Naive thymus-derived CD8-positive, alpha-beta T cell (primary cell): ENCODE measurements at regions not wholly inside any gene's neighbourhood (a gene's known extent, or its start where the extent isn't known, plus 50 kb on each side); places are given as distances from the start of the nearest gene placed in this dataset.

Experiments used
- ATAC-seq, 2 donors: fragments of 150-1000 bp; cut with Tn5 transposase in 1 of 2; sonication (Bioruptor Pico), chemical (Tn5 transposase) in 1 of 2; 1 replicate in 1 of 2; 2 replicates in 1 of 2; pipeline ENCODE4 v1.10.0; 2021; ENCODE audit warnings: mild to moderate bottlenecking in 2 of 2, moderate library complexity in 2 of 2
- POLR2A ChIA-PET: fragments of 350-600 bp; sonication (Branson Sonifier 250); formaldehyde crosslinking; loops from one replicate; lab custom pipeline; 2021; ENCODE audit warnings: antibody characterized with exemption; lab: Charles Lee
- DNase-seq, 10 donors: peaks; one replicate each; pipeline versions ENCODE4 v3.0.0 to v3.0.0-alpha.2; 2020 to 2022
- H3K27ac Mint-ChIP-seq, 10 donors: one replicate each; pipeline ENCODE4 v1.8.0; 2020 to 2022; ENCODE audit warnings: mild to moderate bottlenecking in 10 of 10, mixed read lengths in 10 of 10, moderate library complexity in 4 of 10, inconsistent platforms in 1 of 10
- H3K27me3 Mint-ChIP-seq, 5 donors: one replicate each; pipeline ENCODE4 v1.8.0; 2021 to 2022; ENCODE audit warnings: mixed read lengths in 5 of 5
- H3K36me3 Mint-ChIP-seq, 3 donors: one replicate each; pipeline ENCODE4 v1.8.0; 2020 to 2022; ENCODE audit warnings: mixed read lengths in 3 of 3, mild to moderate bottlenecking in 2 of 3, inconsistent platforms in 1 of 3
- H3K4me1 Mint-ChIP-seq, 4 donors: one replicate each; pipeline ENCODE4 v1.8.0; 2021 to 2022; ENCODE audit warnings: mixed read lengths in 4 of 4
- H3K4me3 Mint-ChIP-seq, 10 donors: one replicate each; pipeline ENCODE4 v1.8.0; 2020 to 2022; ENCODE audit warnings: mild to moderate bottlenecking in 10 of 10, mixed read lengths in 10 of 10, moderate library complexity in 6 of 10, inconsistent platforms in 1 of 10
- H3K9me3 Mint-ChIP-seq, 9 donors: one replicate each; pipeline ENCODE4 v1.8.0; 2020 to 2022; ENCODE audit warnings: mixed read lengths in 9 of 9, mild to moderate bottlenecking in 3 of 9, inconsistent platforms in 1 of 9, moderate library complexity in 1 of 9

DNA sequence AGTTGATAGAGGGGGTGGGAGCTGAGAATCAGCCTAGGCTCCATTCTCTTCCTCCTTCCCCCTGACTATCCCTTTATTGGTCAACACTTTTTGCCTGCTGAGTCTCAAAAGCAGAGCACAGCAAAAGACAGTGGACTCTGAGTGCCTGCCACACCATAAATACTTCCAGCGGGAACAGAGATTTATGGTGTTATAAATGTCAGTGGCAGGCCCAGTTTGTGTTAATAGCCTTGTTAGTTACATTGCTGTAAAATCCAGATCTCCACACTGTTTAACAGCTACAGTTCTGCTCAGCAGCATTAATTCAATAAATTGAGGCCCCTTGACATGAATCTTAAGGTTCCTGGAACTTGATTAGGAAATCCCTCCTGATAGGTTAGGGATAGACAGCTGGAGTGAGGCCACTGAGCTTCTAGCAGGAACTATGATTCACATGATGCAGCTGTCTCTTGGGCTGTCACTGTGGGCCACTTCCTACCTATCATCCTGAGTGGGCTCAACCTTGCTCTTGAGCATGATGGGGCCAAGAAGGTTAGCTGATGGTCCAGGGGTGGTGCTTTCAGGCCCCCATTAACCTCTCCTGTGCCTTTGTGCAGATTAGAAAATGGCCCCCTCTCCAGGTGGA, 295.2 kb upstream of the SRRM4 start:
- peaks cover 0 to 12% (median 6%) of the 10 kb centered on the region in 9 donors for H3K9me3 Mint-ChIP-seq
- ATAC-seq, result no peak
- DNase-seq, result no peak
- H3K4me3 Mint-ChIP-seq, result no peak overlapping the region
- peaks cover 4 to 12% (median 10%) of the 10 kb centered on the region in 5 donors for H3K27me3 Mint-ChIP-seq
- H3K36me3 Mint-ChIP-seq, result peaks cover 0 to 5% (median 0%) of the 10 kb centered on the region in 3 donors
- POLR2A ChIA-PET, result no interaction called here
- H3K27ac Mint-ChIP-seq, result no peak overlapping the region
- no peaks in the 10 kb centered on the region for H3K4me1 Mint-ChIP-seq

DNA sequence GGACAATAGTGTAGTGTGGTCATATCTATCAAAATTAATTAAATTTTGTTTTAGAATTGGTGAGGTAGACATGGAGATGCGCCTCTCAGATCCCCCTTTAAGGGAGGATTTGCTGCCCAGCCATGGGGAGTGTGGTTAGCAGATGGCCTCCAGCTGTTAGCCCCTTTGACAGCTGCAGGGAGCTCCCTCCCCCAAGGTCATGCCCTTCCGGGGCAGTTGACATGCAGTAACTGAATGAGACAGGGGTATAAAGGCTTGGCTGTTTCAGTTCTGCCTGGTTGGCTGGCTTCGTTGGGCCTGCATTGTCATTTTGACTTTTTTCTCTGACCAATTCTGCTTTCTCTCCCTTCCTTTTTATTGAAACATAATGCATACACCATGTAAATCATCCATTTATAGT, 291.5 kb upstream of the SRRM4 start:
- peaks cover 0 to under 1% (median 0%) of the 10 kb centered on the region in 3 donors for H3K36me3 Mint-ChIP-seq
- no peak overlapping the region for H3K4me3 Mint-ChIP-seq
- ATAC-seq (no peak), DNase-seq (no peak)
- H3K4me1 Mint-ChIP-seq, result no peaks in the 10 kb centered on the region
- POLR2A ChIA-PET, result no interaction called here
- no peak overlapping the region for H3K27ac Mint-ChIP-seq
- H3K9me3 Mint-ChIP-seq, result peaks cover 0 to 5% (median under 1%) of the 10 kb centered on the region in 9 donors
- H3K27me3 Mint-ChIP-seq, result peaks cover 0 to 10% (median 3%) of the 10 kb centered on the region in 5 donors

DNA sequence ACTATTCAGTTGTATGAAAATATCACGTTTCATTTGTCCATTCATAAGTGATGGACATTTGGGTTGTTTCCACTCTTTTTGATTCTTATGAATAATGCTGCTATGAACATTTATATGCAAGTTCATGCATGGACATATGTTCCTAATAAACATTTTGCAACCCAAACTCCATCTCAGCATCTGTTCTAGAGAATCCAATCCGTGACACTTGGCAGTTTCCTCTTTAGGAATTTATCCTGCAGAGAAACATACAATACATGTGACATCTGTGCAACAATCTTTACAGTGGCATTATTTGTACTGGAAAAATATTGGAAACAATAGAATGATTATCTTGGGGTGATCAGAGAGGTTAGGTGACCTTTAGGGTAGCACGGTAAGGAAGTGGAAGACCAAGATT, 290.8 kb upstream of the SRRM4 start:
- Mint-ChIP-seq H3K27ac (no peak overlapping the region), H3K36me3 (no peaks in the 10 kb centered on the region), H3K4me3 (no peak overlapping the region), H3K9me3 (peaks cover 0 to 3% (median 0%) of the 10 kb centered on the region in 9 donors), H3K27me3 (peaks cover 0 to 10% (median 3%) of the 10 kb centered on the region in 5 donors), H3K4me1 (no peaks in the 10 kb centered on the region)
- ATAC-seq, result no peak
- POLR2A ChIA-PET, result no interaction called here
- DNase-seq, result no peak

DNA sequence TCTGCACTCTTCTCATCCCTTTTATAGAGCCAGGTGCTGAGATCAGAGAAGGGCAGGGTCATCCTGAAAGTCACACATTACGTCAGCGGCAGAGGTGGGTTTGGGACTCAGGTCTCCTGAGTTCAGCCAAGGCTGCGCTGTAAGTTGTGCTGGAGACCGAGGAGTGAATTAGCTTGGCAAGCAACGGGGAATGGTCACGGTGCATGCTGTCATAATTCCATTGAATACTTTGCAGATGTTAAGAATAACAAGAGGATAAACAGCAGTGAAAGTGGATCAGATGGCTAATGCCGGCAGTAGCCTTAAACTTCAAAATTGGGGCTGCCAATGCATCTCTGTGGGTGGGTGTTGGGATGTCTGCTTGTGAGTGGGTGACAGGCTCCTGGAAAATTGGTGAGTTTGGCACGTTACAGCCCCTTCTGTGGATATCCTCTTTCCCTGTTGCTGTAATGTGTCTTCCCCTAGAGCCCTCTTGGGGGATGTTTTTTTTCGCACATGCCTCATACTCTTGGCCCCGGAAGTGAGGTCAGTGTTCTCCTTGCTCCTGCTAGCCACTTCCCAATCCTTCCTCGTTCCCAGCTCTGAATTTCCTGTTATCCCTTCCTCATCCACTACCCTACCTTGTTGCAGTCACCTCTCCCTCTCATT, 287.1 kb upstream of the SRRM4 start:
- Mint-ChIP-seq H3K4me3 (no peak overlapping the region), H3K27me3 (peaks cover 0 to 8% (median 2%) of the 10 kb centered on the region in 5 donors), H3K9me3 (peaks cover 0 to 4% (median 0%) of the 10 kb centered on the region in 9 donors), H3K27ac (no peak overlapping the region), H3K4me1 (no peaks in the 10 kb centered on the region), H3K36me3 (no peaks in the 10 kb centered on the region)
- ATAC-seq, result no peak
- POLR2A ChIA-PET, result no interaction called here
- DNase-seq, result no peak

DNA sequence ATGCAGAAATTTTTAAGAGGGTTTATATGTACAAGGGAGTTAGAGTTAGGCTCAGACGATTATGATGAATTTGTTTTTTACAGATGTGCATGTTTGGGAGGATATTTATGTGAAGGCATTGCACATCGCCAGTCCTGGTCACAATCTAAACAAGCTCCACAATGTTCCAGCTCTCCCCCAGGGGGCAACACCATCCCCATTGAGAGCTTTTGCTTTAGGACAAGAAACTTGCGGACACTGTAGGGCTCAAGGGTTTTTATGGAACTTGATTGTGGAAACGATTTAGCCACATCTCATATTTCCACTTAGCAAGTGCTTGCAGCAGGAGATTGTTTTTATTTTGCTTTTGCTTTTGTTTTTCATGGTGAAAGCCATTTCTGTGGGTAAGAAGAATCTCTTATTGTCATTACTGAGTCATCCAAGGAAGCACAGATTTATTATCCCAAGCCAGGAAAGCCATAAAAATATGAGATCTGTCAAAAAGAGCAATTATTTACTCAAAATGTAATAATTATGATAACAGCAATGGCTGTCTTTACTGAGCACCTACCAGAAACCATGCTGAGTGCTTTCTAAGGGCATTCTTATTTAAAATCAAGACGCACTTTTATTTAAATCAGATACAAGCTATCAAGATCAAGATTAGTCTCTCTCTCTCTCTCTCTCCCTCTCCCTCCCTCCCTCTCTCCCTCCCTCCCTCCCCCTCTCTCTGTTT, 276.7 kb upstream of the SRRM4 start:
- Mint-ChIP-seq H3K9me3 (peaks cover 0 to 24% (median 11%) of the 10 kb centered on the region in 9 donors), H3K27me3 (peaks cover 0 to 8% (median 1%) of the 10 kb centered on the region in 5 donors)
- ATAC-seq, result no peak

DNA sequence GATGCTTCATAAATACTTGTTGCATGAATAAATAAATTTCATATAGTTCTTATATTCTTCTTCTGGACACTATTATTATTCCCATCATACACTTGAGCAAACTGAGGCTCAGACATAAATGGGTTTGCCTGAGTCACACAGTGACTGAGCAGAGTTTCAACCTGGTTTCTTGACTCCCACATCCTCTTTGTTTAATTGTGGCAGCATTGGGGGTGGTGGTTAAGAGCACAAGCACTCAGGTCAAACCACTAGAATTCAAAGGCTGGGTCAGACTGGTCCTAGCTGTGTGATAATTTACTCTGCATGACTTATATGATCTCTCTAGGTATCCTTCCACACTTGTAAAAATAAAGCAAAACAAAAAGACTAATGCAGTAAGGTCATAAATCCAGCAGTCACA, 274.9 kb upstream of the SRRM4 start:
- ATAC-seq (no peak), DNase-seq (no peak)
- H3K9me3 Mint-ChIP-seq, result peaks cover 0 to 35% (median 9%) of the 10 kb centered on the region in 9 donors
- POLR2A ChIA-PET, result no interaction called here
- H3K4me3 Mint-ChIP-seq, result no peak overlapping the region
- H3K27ac Mint-ChIP-seq, result no peak overlapping the region
- peaks cover 0 to 12% (median 3%) of the 10 kb centered on the region in 5 donors for H3K27me3 Mint-ChIP-seq
- H3K4me1 Mint-ChIP-seq, result no peaks in the 10 kb centered on the region
- peaks cover 0 to 4% (median 0%) of the 10 kb centered on the region in 3 donors for H3K36me3 Mint-ChIP-seq

More for the DNA sequence above, 276.7 kb upstream of the SRRM4 start:
- H3K4me1 Mint-ChIP-seq, result no peaks in the 10 kb centered on the region
- no peaks in the 10 kb centered on the region for H3K36me3 Mint-ChIP-seq
- DNase-seq, result no peak
- no peak overlapping the region for H3K4me3 Mint-ChIP-seq
- POLR2A ChIA-PET, result no interaction called here
- no peak overlapping the region for H3K27ac Mint-ChIP-seq

DNA sequence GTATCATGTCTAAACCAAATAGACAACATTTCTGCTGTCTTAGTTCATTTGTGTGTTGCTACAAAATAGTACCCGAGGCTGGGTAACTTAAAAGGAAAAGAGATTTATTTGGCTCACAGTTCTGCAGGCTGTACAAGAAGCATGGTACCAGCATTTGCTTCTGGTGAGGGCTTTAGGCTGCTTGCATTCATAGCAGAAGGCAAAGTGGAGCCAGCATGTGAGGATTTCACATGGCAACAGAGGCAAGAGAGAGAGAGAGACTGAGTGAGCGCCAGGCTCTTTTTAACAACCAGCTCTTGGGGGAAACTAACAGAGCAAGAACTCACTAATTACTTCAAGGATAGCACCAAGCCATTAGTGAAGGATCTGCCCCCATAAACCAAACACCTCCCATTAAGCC, 271.4 kb upstream of the SRRM4 start:
- H3K27ac Mint-ChIP-seq, result no peak overlapping the region
- no peaks in the 10 kb centered on the region for H3K4me1 Mint-ChIP-seq
- POLR2A ChIA-PET, result no interaction called here
- H3K9me3 Mint-ChIP-seq, result peaks cover 0 to 47% (median 9%) of the 10 kb centered on the region in 9 donors
- ATAC-seq (no peak), DNase-seq (no peak)
- peaks cover 0 to 4% (median 0%) of the 10 kb centered on the region in 3 donors for H3K36me3 Mint-ChIP-seq
- no peak overlapping the region for H3K4me3 Mint-ChIP-seq
- peaks cover 0 to 12% (median 3%) of the 10 kb centered on the region in 5 donors for H3K27me3 Mint-ChIP-seq

DNA sequence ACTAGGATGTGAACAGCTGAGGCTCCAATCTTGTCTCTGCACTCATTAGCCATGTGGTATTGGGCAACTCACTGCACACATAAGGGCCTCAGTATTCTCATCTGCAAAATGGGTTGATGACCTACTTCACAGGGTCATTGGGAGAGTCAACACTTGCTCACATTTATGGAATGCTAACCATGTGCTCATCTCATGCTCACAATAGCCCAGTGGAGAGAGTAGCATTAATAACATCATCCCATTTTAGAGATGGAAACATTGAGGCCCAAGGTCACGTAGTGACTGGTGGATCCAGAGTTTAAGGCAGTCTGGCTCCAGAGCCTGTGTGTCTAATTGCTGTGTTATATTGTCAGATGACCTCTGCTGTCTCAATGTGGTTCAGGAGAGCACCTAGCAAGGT, 270.2 kb upstream of the SRRM4 start:
- no peak for DNase-seq
- no peak for ATAC-seq
- Mint-ChIP-seq H3K27ac (no peak overlapping the region), H3K36me3 (peaks cover 0 to 4% (median 0%) of the 10 kb centered on the region in 3 donors), H3K4me1 (no peaks in the 10 kb centered on the region), H3K4me3 (no peak overlapping the region), H3K9me3 (peaks cover 0 to 58% (median 6%) of the 10 kb centered on the region in 9 donors), H3K27me3 (peaks cover 0 to 12% (median 2%) of the 10 kb centered on the region in 5 donors)
- POLR2A ChIA-PET, result no interaction called here

DNA sequence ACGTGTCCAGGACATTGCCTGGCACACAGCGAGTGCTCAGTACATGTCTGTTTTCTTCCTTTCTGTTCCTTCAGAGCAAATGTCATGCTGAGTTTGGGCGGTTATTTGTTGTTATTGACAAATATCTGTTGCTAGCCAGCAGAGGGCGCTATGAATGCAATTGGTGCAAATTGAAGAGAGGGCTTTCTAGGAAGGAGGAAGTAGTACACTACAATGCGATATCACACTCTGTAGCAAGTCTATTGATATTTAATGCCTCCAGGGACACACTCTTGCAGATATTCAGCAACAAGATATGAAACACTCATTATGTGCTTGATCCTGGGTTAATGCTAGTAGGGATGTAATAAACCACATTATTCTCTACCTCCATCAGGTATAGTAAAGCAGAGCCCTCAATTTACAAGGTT, 267.3 kb upstream of the SRRM4 start:
- DNase-seq (no peak), ATAC-seq (no peak)
- H3K4me1 Mint-ChIP-seq, result no peaks in the 10 kb centered on the region
- H3K27ac Mint-ChIP-seq, result no peak overlapping the region
- H3K9me3 Mint-ChIP-seq, result peaks cover 0 to 34% (median 0%) of the 10 kb centered on the region in 9 donors
- H3K27me3 Mint-ChIP-seq, result peaks cover 0 to 14% (median 0%) of the 10 kb centered on the region in 5 donors
- POLR2A ChIA-PET, result no interaction called here
- H3K36me3 Mint-ChIP-seq, result peaks cover 0 to 4% (median 0%) of the 10 kb centered on the region in 3 donors
- H3K4me3 Mint-ChIP-seq, result no peak overlapping the region

DNA sequence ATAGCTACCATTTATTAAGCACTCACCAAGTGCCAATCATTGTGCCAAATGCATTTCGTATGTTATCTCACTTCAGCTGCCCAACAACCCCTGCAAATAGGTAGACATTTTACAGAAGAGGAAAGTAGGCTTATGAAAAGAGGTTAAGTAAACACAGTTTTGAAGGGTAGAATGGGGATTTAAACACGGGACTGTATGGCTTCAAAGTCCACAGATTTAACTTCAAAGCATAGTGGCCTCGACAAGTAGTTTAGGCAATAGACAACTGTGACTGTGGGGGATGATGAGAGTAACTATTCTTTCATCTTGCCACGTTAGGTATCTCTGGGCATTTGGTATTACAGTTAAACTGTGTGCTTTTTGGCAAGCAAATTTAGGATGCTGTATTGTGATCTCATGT, 266.8 kb upstream of the SRRM4 start:
- Mint-ChIP-seq H3K36me3 (peaks cover 0 to 4% (median 0%) of the 10 kb centered on the region in 3 donors), H3K4me3 (no peak overlapping the region), H3K27me3 (peaks cover 0 to 16% (median 0%) of the 10 kb centered on the region in 5 donors), H3K4me1 (no peaks in the 10 kb centered on the region), H3K9me3 (peaks cover 0 to 34% (median 0%) of the 10 kb centered on the region in 9 donors), H3K27ac (no peak overlapping the region)
- POLR2A ChIA-PET, result no interaction called here
- DNase-seq (no peak), ATAC-seq (no peak)

DNA sequence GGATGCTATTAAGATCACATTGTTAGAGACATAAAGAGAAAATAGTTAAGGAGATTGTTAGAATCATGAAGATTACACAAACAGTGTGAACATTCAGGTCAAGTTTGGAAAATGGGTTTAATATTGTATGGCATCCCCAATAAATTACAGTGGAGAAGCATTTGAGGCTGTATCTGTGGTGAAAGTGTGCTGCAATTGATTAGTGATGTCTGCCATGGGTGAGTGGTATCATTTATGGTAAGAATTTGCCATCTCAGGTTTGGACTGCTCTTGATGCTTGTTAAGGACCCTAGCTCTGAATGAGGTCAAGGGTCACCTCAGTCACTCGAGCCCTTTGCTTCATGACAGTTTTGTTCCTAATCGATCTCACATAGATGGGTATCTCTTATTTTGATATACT, 265.7 kb upstream of the SRRM4 start:
- no peak overlapping the region for H3K27ac Mint-ChIP-seq
- H3K27me3 Mint-ChIP-seq, result peaks cover 0 to 12% (median 0%) of the 10 kb centered on the region in 5 donors
- POLR2A ChIA-PET, result no interaction called here
- no peak for ATAC-seq
- DNase-seq, result no peak
- peaks cover 0 to under 1% (median 0%) of the 10 kb centered on the region in 3 donors for H3K36me3 Mint-ChIP-seq
- H3K9me3 Mint-ChIP-seq, result peaks cover 0 to 28% (median 0%) of the 10 kb centered on the region in 9 donors
- no peaks in the 10 kb centered on the region for H3K4me1 Mint-ChIP-seq
- H3K4me3 Mint-ChIP-seq, result no peak overlapping the region

DNA sequence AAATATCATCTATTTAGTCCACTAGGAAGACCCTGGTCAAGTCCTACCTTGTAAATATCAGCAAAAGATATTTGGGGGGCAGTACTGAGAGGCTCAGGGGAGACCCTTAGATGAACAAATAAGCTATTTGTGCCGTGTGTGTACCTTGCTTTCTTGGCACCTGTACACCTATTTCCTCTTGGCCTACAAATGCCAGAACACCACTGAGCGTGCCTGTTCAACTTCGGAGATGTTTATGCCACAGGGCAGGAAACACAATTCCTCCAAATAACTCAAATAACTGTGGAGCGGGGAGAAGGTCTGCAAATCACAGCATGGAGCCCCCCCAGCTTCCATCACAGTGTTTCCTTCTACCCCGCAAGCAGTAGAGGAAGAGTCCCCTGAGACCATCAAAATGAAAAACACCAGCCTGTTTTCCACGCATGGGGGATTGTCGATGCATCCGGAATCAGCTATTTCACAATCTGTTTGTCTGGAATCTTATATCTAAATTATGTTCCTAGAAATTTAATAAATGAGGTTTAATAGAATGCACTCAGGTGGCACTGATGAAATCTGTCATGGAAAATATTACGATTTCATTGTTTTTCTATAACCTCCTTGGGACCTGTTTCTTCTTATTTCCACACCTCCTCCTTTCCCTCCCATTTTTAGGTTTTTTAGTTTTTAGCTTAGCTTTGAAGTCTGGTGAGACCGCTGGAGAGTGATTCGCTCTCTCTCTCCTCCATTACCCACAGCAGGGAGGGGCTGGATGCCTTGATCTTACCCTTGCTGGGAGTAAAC, 254.0 kb upstream of the SRRM4 start:
- no peak for DNase-seq
- H3K9me3 Mint-ChIP-seq, result peaks cover 0 to 14% (median 3%) of the 10 kb centered on the region in 9 donors
- H3K36me3 Mint-ChIP-seq, result no peaks in the 10 kb centered on the region
- no peaks in the 10 kb centered on the region for H3K4me1 Mint-ChIP-seq
- H3K4me3 Mint-ChIP-seq, result no peak overlapping the region
- peaks cover 0 to 15% (median 0%) of the 10 kb centered on the region in 5 donors for H3K27me3 Mint-ChIP-seq
- no peak for ATAC-seq
- no peak overlapping the region for H3K27ac Mint-ChIP-seq
- POLR2A ChIA-PET, result no interaction called here
